Middle frontal gyrus (tissue), 1 donor: ENCODE measurements at regions not wholly inside any gene's neighbourhood (a gene's known extent, or its start where the extent isn't known, plus 50 kb on each side); places are given as distances from the start of the nearest gene placed in this dataset.

Source experiments
- DNase-seq: peaks from one replicate; pipeline ENCODE4 v3.0.0-alpha.2; 2015; ENCODE audit warnings: low spot score; ENCODE audit errors: extremely low spot score

DNA sequence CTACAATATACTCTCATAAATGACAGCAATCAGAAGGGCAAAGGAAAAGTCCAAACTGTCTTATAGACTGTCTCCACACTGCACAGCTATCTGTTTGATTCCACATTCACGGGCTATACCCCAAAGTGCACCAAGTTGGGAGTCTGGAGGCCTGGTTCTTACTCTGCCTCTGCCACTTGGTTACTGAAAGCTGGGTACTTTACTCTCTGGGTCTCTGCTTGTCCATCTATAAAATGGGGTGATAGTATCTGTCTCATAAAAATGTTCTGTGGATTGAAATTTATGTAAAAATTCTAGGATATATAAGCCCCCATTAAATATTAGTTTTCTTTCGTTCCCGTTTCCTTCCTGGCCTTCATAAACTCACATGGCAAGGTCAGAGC, 86.5 kb downstream of the CD164 start:
- no peak for DNase-seq

DNA sequence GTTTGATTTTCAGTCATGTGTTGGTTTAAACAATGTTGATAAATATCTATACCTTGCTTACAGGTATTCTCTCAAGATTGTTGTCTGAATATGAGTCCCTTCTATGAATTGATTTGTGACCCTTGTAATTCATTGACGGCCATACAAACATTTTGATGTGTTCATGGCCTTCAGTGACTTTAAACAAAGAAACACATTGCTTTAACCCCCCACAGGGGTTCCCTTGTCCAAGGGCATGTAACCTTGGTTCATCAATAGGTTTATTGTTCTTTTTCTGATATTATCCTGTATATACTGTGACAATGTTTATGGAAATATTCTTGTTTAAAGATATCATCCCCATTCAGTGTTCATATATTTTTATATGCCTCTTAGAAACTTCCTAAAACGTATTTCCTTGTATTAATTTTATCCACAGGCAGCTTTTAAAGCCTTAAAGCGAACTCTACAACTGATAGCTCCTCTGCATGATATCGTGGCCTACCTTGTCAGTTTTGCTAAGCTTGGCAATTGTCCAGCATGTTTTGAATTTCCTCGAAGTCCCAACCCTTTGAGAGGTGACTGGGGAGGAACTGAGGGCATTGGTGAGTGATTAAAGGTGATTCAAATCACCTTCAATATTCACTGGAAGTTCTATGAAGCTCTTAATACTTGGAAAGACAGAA, 87.0 kb downstream of the CD164 start:
- DNase-seq: no peak

DNA sequence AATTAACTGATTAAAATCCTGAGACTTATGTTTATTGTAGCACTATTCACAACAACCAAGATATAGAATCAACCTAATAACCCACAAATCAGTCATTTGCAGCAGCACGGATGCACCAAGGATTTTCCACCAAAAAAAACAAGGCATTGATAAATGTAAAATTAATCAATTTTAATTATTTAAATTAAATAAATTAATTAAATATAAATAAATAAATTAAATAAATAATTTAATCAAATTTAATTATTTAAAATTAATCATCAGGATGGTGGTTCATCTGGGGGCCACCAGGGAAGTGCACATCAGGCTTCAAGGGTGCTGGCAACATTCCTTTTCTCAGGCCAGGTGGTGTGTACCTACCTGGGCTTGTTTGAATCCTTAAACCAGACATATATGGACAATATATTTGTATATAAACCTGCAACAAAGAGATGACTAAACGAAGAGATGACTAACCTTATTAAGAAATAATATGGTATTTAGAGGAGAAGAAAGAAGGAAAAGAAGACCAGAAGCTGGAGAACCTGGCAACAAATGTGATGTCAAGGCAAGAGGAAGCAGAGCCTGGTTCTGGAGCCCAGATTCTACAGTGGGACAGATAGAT, 89.2 kb downstream of the CD164 start:
- no peak for DNase-seq

DNA sequence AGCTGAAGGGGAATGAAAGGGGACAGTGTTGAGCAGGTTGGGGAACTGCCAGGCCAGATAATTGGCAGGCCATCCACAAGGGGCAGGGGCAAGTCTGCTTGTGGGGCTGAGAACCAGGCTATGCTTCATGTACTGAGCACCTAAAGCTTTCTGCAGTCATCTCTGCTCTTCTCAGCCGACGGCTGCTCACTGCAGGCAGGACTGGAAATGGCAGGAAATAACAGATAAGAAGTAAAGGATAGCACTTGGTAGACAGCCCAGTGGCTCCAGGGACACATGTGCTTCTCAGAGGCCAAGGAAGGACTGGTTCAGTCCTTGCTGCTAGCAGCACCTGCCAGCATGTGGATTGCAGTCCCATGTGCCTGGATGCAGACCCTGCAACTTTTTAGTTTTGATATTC, 89.8 kb downstream of the CD164 start:
- DNase-seq: no peak

DNA sequence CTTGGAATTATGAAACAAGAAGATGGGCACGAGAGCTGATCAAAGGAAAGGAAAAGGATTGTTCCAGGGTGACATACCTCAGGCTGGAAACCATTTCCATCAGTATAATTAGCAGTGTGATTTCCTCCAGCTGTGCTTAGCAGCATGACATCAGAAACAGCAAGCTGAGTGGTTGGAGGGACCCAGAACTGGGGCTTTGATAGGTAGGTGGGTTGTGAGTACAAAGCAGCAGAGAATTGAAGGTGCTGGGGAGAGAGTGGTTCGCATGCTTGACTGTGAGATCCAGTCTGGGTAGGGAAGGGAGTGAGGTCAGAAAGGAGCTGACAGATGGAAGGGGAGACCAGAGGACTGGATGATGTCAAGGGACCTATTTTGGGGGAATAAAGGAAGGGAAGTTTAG, 90.4 kb downstream of the CD164 start:
- DNase-seq: no peak

DNA sequence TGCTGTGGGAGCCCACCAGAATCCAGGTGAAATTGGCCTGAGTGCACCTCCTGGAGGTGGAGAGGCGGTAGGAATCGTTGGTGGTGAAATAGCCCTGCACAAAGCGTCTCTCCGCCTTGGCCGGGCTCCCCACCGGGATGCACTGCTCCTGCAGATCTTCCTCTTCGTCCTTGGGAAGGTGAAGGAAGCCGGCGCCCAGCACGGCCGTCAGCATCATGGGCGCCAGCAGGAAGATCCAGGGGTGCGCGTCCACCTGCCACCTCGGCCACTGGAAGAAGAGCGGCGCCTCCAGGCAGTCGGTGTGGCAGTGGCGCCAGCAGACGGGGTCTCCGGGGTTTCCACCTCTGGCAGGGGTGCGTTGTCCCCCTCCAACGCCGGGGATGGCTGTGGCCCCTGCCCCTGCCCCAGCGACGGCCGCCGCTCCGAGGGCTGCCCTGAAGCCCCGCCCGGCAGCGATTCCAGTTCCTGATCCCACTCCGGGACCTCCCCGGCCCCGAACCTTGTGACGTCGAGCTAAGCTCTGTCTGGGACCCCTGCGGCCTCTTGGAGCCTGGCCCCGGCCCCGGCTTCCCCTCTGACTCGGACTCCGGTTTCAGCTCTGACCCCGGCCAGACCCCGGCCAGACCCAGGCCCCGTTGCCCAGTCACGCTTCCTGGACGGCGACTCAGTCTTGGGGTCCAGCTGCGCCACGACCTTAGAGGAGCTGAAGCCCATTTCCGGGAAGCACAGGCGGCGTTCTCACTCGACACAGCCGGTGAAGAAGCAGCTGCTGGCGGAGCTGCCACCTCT, 91.9 kb downstream of the CD164 start:
- no peak for DNase-seq

DNA sequence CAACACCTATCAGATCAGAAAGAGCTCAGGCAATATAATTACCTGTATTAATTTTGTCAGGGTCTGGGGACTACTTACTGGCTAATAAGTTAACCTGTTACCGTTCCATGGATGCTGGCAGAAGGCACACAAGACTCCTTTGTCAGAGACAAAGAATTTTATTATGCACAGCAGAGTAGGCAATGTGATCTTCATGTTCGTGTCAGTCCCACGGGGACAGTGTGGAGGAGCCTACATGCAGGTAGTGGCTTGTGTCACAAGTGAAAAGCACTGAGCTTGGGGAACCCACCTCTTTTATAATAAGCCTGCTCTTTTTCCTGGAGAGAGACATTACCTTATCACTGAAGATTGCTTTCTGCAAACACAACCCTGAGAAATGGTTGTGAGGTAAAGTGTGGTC, 96.9 kb downstream of the CD164 start:
- DNase-seq: no peak

DNA sequence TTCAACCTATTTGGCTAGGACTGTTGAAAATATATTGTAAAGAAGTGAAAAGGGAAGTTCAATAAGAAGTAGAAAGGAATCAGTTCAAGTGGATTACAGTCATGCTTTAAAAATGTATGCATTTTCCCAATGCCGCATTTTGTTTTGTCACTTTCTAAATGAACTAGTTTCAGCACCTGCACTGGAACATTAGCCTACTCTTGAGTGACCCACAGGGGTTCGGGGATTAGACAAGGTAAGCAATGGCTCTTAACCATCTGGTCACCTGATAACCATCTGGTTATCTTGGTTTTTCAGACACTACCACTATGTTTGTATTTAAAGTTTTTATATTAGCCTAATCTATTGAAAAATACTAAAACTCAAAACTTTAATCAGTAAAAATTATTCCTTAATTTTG, 97.6 kb downstream of the CD164 start:
- DNase-seq: no peak

DNA sequence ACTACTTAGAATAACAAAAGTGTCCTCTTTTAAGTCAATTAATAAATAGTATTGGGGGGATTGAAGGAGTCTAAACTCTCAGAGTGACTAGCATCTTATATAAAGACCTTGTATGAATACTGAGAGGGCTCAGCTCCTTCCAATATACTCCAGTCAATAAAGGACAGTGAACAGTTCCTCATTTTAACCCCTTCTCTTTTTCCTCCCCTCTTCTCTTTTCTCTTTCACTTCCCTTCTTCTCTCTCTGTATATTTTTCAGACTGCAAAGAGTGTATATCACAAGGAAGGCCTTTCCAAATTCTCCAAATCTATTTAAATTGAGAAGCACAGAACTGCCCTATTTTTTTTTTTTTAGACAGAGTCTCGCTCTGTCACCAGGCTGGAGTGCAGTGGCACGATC, 99.5 kb downstream of the CD164 start:
- no peak for DNase-seq

DNA sequence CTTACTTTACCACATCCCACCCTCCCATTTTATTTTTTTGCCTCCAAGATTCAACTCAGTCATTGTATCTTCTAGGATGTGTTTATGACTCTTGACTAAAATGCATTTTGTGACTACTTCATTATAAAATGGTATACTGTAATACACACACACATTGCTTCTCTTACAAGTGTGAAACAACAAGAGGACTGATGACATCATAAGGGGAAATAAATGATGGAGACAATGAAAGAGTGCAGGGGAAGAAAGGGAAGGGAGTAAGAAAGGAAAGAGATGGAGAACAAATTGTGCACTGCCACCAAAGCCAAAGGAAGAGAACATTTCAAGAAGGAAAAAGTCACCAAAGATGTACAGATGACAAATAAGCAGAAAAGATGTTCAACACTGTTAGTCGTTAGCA, 102.6 kb downstream of the CD164 start:
- DNase-seq: no peak

DNA sequence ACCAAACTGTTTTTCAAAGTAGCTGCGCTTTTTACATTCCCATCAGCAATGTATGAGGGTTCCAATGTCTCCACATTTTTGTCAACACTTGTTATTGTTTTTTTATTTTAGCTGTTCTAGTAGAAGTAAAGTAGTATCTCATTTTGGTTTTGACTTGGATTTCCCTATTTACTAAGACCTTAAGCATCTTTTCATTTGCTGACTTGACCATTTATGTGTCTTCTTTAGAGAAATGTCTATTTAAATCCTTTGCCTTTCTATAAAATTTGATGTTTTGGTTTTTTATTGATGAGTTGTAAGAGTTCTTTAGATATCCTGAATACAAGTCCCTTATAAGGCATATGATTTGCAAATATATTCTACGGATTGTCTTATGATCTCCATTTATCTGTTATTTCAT, 110.6 kb downstream of the CD164 start:
- no peak for DNase-seq

DNA sequence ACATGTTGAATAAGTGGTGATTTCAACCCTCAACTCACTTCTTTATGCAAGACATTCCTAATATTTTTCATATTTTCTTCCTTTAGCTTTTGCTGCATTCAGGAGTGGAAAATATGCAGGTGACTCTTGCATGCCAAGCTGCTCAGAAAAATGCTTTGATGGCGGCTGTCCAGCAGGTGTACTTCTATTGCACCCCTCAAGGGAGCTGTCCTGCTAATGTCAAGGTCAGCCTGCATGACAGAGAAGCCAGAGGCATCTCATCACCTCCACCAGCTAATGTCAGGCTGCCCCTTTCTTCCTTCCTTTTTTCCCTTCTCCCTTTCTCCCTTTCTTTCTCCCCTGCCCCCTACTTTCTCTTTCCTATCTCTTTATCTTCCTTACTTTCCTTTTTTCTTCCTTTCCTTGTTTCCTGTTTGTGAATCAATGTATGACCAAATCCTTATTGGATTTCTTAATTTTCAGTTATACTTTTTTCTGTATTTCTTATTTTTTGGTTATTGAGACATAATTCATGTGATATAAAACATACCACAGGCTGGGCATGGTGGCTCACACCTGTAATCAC, 112.2 kb downstream of the CD164 start:
- DNase-seq: no peak

DNA sequence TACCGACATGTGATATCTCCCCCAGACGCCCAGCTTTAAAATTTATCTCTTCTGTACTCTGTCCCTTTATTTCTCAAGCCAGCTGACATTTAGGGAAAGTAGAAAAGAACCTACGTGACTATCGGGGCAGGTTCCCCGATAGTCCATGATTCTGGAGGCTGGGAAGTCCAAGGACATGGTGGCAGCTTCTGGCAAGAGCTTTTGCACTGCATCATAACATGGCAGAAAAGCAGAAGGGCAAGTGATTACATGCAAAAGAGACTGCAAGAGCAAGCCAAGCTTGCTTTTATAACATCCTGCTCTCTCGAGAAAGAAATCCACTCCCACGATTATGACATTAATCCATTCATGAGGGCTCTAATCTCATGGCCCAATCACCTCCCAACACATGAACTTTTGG, 113.2 kb downstream of the CD164 start:
- no peak for DNase-seq

DNA sequence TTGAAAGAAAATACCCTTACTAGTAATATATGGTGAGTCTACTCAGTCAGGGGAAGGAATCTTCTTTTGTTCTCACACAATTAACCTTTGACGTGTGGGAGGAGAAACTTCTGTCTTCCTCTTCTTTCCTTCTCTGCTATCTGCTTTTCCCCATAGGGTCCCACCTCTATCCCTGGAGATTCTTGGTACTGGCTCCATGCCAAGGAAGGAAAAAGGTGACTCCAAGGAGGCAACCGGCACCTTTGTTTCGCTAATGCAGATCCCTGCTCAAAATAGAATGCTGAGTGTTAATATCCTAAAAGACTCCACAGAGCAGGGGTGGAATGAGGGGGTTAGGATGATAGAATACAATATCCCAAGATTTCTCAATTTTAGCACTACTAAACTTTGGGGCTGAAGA, 116.7 kb downstream of the CD164 start:
- DNase-seq: no peak

DNA sequence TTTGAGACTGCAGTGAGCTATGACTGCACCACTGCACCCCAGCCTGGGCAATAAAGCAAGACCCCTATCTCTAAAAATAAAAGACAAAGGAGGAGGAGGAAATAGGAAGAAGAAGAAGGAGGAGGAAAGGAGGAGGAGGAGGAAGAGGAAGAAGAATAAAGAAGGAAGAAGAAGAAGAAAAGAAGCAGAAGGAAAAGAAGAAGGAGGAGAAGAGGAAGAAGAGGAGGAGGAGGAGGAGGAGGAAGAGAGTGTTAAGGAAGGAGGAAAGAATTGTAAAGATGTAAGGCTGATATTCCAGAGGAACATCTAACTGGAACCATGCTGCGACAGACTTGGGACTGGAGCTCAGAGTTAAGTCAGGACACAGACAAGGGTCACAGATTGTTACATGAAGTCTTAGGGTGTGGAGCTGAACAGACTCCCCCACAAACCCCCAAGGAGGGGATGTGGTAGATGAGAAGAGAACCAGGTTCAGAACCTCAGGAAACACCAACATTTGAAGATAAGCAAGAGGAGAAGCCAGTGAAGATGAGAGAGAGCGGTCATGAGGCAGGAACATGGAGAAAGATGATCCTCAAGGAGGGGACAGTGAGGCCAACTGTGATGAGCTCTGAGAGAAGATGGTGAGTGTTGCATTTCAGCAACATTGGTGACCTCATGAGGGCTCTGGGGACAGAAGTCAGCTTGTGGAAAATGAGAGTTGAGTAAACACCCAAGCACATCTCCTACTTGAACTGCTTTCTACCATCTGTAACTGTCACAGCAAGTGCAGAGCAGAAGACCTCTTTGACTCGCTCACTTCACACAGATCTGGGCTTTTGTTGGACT, 118.2 kb downstream of the CD164 start:
- no peak for DNase-seq

DNA sequence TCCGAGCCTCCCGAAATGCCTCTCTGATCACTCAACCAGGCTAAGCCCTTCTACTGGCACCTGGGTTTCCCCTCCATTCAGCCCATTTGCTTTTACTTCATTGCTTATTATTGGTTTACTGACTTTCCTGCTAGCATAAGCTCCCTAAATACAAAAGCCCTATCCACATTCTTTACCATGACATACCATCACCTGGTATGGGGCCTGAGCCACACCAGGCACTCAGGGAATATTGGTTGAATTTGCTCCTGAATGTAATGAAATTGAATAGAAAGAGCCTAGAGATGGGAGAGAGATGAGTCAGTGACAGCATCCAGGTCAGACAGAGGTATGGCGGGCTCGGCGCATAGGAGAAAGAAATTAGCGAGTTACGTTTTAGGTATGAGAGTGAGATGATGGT, 120.0 kb downstream of the CD164 start:
- DNase-seq: no peak

DNA sequence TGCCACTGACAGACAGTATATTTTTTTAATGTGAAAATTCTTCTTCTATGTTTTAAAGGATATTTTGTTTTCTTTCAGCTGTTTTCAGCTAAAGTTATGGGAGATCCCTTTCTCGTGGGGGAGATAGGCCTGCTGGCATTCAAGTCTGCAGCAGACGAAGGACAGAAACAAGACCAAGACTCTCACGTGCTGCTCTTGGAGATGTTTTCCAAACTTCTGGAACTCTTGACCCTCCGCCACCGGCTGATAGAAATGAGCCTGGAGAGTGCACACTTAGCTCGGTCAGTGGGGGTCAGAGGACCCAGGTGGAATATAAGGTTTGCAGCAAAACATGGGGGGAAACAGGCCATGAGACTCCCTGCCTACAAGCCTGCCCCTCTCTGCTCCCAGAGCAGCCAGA, 120.5 kb downstream of the CD164 start:
- no peak for DNase-seq

DNA sequence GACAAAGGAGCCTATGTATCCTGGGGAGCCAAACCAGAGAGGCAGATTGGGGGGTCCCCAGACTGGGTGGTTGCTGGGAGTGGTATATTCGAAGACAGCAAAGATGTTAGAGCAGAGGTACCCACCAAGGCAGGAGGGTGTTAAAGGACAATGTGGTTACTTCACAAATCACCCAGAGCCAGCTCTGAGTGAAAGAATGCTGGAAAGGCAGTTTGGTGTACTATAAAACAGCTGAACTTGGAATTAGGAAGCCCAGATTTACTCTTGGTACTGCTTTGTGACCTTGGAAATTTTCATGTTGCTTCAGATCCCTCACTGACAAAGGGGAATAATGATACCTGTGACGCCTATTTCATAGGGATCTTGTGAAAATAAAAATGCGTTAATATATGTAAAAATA, 121.6 kb downstream of the CD164 start:
- DNase-seq: no peak

DNA sequence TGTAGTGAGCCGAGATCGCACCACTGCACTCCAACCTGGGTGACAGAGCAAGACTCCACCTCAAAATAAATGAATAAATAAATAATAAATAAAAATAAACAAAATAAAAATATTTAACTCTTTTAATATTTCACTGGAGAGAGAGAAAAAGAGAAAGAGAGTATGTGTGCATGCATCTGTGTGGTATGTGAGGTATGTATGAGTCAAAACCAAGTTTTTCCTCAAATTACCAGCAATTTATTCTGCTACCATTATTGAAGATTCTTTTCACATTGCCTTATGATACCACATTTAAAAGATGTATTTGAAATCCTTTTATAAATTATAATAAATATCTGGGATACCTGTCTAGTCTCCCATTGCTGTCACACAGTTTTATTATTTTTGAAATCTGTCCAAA, 122.1 kb downstream of the CD164 start:
- no peak for DNase-seq

DNA sequence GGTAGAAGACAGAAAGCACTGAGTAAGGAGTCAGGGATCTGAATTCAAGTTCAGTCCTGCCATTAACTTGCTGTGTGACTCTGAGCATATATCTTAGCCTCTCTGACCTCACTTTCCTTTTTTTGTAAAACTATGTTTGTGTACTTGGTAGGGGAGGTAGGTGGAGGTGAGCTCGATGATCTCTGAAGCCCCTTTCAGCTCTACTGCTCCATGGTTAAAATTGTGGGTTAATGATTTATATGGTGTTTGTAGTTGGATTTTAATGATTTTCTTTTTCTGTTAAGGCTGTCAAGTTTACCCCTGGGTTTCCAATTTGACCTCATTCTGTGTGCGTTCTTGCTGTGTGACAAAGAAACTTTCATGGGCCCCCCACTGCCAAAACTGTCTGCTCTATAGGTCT, 124.1 kb downstream of the CD164 start:
- DNase-seq: no peak

DNA sequence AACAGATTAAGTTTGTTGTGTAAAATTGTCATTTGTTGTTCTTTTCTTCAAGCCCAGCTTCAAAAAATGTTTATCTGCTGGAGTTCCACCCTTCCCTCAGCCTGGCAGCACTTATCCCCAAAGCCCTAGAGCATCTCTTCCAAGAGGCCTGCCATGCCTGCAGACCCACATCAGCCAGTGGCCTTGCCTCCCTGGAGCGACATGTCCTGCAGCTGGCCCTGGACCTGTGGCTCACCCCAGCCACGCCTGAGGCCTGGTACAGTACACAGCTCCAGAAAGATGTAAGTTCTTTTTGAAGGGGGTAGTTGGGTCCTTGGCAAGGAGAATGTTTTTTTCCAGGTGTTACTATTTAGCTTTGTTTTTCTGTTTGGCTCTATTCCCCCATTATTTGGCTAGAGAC, 124.8 kb downstream of the CD164 start:
- no peak for DNase-seq
